ENCODE measurements at regions not wholly inside any gene's neighbourhood (a gene's known extent, or its start where the extent isn't known, plus 50 kb on each side); places are given as distances from the start of the nearest gene placed in this dataset.

GRCh38 chr11:23490557-23491235, 630.4 kb upstream of the CCDC179 start:
- no peak for TF ChIP-seq CTCF (IDR thresholded peaks at IDR 0.05)
- no peak for TF ChIP-seq POLR2A (IDR thresholded peaks at IDR 0.05)
